Neural cell (in vitro differentiated cells): ENCODE measurements at regions not wholly inside any gene's neighbourhood (a gene's known extent, or its start where the extent isn't known, plus 50 kb on each side); places are given as distances from the start of the nearest gene placed in this dataset.

Source experiments
- H2AFZ ChIP-seq: fragments of 200-600, 300-800 bp; sonication (generic), shearing (Covaris generic); 2 replicates; pipeline ENCODE4 v1.6.0; 2014; ENCODE audit warnings: low read depth, mild to moderate bottlenecking, antibody characterized with exemption, low read length, moderate library complexity
- H3F3A ChIP-seq: fragments of 200-600 bp; shearing (Covaris generic); 2 replicates; pipeline ENCODE4 v1.6.1; 2016; ENCODE audit warnings: mild to moderate bottlenecking, moderate library complexity, mixed read lengths, antibody characterized with exemption, low read length; ENCODE audit not compliant: insufficient read depth, poor library complexity, severe bottlenecking
- H3K27ac ChIP-seq: fragments of 200-600, 300-800 bp; sonication (generic), shearing (Covaris generic); 2 replicates; pipeline ENCODE4 v1.5.1; 2014; ENCODE audit warnings: mild to moderate bottlenecking, low read length, moderate library complexity
- H3K27me3 ChIP-seq: fragments of 300-800, 200-600 bp; sonication (generic), shearing (Covaris generic); 2 replicates; pipeline ENCODE4 v1.6.0; 2014; ENCODE audit warnings: mild to moderate bottlenecking, low read depth, low read length, moderate library complexity; ENCODE audit not compliant: insufficient read depth
- H3K36me3 ChIP-seq: fragments of 300-800, 200-600 bp; sonication (generic), shearing (Covaris generic); 2 replicates; pipeline ENCODE4 v1.5.1; 2014; ENCODE audit warnings: mild to moderate bottlenecking, antibody characterized with exemption, low read length, moderate library complexity; ENCODE audit not compliant: insufficient read depth
- H3K4me2 ChIP-seq: fragments of 300-800, 200-600 bp; sonication (generic), shearing (Covaris generic); 2 replicates; pipeline ENCODE4 v1.6.0; 2014; ENCODE audit warnings: mild to moderate bottlenecking, low read length
- H3K4me3 ChIP-seq: fragments of 300-800, 200-600 bp; sonication (generic), shearing (Covaris generic); 2 replicates; pipeline ENCODE4 v1.5.1; 2014; ENCODE audit warnings: mild to moderate bottlenecking, low read length, moderate library complexity
- H3K79me2 ChIP-seq: fragments of 200-600 bp; shearing (Covaris generic); replicated peaks from 2 replicates; pipeline ENCODE4 v1.6.0; 2014; ENCODE audit warnings: mild to moderate bottlenecking, low read length, moderate library complexity; ENCODE audit not compliant: insufficient read depth
- H3K9ac ChIP-seq: fragments of 300-800, 200-600 bp; sonication (generic), shearing (Covaris generic); 2 replicates; pipeline ENCODE4 v1.6.1; 2016; ENCODE audit warnings: mild to moderate bottlenecking, low read length, mixed read lengths
- H3K9me2 ChIP-seq: fragments of 200-600 bp; shearing (Covaris generic); 2 replicates; pipeline ENCODE4 v1.6.1; 2016; ENCODE audit warnings: mild to moderate bottlenecking, low read length, mixed read lengths; ENCODE audit not compliant: insufficient read depth
- H3K9me3 ChIP-seq: fragments of 200-600, 300-800 bp; sonication (generic), shearing (Covaris generic); 2 replicates; pipeline ENCODE4 v1.6.1; 2016; ENCODE audit warnings: mild to moderate bottlenecking, mixed run types, low read length, moderate library complexity, mixed read lengths
- H4K20me1 ChIP-seq: fragments of 200-600 bp; shearing (Covaris generic); 2 replicates; pipeline ENCODE4 v1.6.1; 2016; ENCODE audit warnings: mild to moderate bottlenecking, mixed run types; ENCODE audit not compliant: insufficient read depth
- CTCF ChIP-seq: fragments of 450-650 bp; IDR thresholded peaks from 2 replicates; pipeline ENCODE4 v1.5.1; 2014; ENCODE audit warnings: antibody characterized with exemption, mild to moderate bottlenecking, moderate library complexity; ENCODE audit not compliant: poor library complexity, severe bottlenecking
- EP300 ChIP-seq: fragments of 450-650 bp; conservative IDR thresholded peaks from 2 replicates; pipeline ENCODE4 v1.6.1; 2014; ENCODE audit warnings: antibody characterized with exemption, mild to moderate bottlenecking, moderate library complexity; ENCODE audit not compliant: poor library complexity, severe bottlenecking
- EZH2 ChIP-seq: fragments of 200-600, 300-800 bp; shearing (Covaris generic), sonication (generic); IDR thresholded peaks from 2 replicates; pipeline ENCODE4 v1.6.1; 2014; ENCODE audit warnings: antibody characterized with exemption, low read length, borderline replicate concordance, mild to moderate bottlenecking; ENCODE audit not compliant: insufficient read depth, poor library complexity, severe bottlenecking
- MXI1 ChIP-seq: fragments of 450-650 bp; conservative IDR thresholded peaks from 2 replicates; pipeline ENCODE4 v1.6.1; 2014; ENCODE audit warnings: antibody characterized with exemption, mild to moderate bottlenecking; ENCODE audit not compliant: poor library complexity, severe bottlenecking
- POLR2AphosphoS5 ChIP-seq: IDR thresholded peaks from 2 replicates; pipeline ENCODE4 v1.6.1; 2012
- RAD21 ChIP-seq: fragments of 450-650 bp; conservative IDR thresholded peaks from 2 replicates; pipeline ENCODE4 v1.6.1; 2014; ENCODE audit warnings: antibody characterized with exemption, mild to moderate bottlenecking, moderate library complexity
- REST ChIP-seq: IDR thresholded peaks from 2 replicates; pipeline ENCODE4 v1.6.1; 2012; ENCODE audit warnings: borderline replicate concordance
- SMC3 ChIP-seq: fragments of 450-650 bp; conservative IDR thresholded peaks from 2 replicates; pipeline ENCODE4 v1.6.1; 2014; ENCODE audit warnings: antibody characterized with exemption, mild to moderate bottlenecking, moderate library complexity; ENCODE audit not compliant: poor library complexity
- TAF1 ChIP-seq: IDR thresholded peaks from 2 replicates; pipeline ENCODE4 v1.6.1; 2012; ENCODE audit warnings: low read depth

GRCh38 chr13:79905018-79905417 is 424.1 kb downstream of the NDFIP2 start:
- no peak overlapping the region for H2AFZ ChIP-seq

GRCh38 chr13:79904581-79904980 is 423.6 kb downstream of the NDFIP2 start:
- Histone ChIP-seq H3K36me3 (no peaks in the 10 kb centered on the region), H3K9me3 (no peaks in the 10 kb centered on the region), H3K4me3 (no peak overlapping the region), H3K79me2 (no peaks in the 10 kb centered on the region), H2AFZ (no peak overlapping the region), H3K9me2 (no peaks in the 10 kb centered on the region), H3K27ac (no peak overlapping the region), H4K20me1 (no peaks in the 10 kb centered on the region), H3F3A (no peaks in the 10 kb centered on the region), H3K9ac (no peak overlapping the region), H3K4me2 (no peak overlapping the region), H3K27me3 (no peaks in the 10 kb centered on the region)
- no peak for TF ChIP-seq MXI1
- TF ChIP-seq REST: no peak
- TF ChIP-seq SMC3: no peak
- no peak for TF ChIP-seq POLR2AphosphoS5
- TF ChIP-seq EP300: no peak
- TF ChIP-seq EZH2: no peak
- TF ChIP-seq CTCF: no peak
- TF ChIP-seq RAD21: no peak
- TF ChIP-seq TAF1: no peak

More at GRCh38 chr13:79905018-79905417, 424.1 kb downstream of the NDFIP2 start:
- H3K27ac ChIP-seq: no peak overlapping the region
- no peak overlapping the region for H3K4me3 ChIP-seq
- TF ChIP-seq SMC3 (no peak), EP300 (no peak), MXI1 (no peak), RAD21 (no peak), REST (no peak)
- no peaks in the 10 kb centered on the region for H3K9me3 ChIP-seq
- no peaks in the 10 kb centered on the region for H3F3A ChIP-seq
- no peaks in the 10 kb centered on the region for H3K79me2 ChIP-seq
- H3K4me2 ChIP-seq: no peak overlapping the region
- no peaks in the 10 kb centered on the region for H4K20me1 ChIP-seq
- no peak overlapping the region for H3K9ac ChIP-seq
- H3K9me2 ChIP-seq: no peaks in the 10 kb centered on the region
- no peaks in the 10 kb centered on the region for H3K27me3 ChIP-seq
- H3K36me3 ChIP-seq: no peaks in the 10 kb centered on the region
